HG03457 (cell line): ENCODE measurements at regions not wholly inside any gene's neighbourhood (a gene's known extent, or its start where the extent isn't known, plus 50 kb on each side); places are given as distances from the start of the nearest gene placed in this dataset.

ENCODE experiments used
- ATAC-seq: cut with Tn5 transposase; IDR thresholded peaks from one replicate; pipeline ENCODE4 v1.9.1; 2021; ENCODE audit warnings: moderate number of reproducible peaks; ENCODE audit not compliant: unreplicated experiment

- no peak for ATAC-seq
Observed at GRCh38 chr13:73492811-73493210, 434.0 kb downstream of the KLF5 start.

GRCh38 chr13:73482556-73482955 is 423.8 kb downstream of the KLF5 start:
- no peak for ATAC-seq

GRCh38 chr13:73481886-73482445 is 423.2 kb downstream of the KLF5 start:
- ATAC-seq: no peak

GRCh38 chr13:73480779-73481559 is 422.2 kb downstream of the KLF5 start:
- no peak for ATAC-seq

GRCh38 chr13:73479856-73480255 is 421.1 kb downstream of the KLF5 start:
- no peak for ATAC-seq

GRCh38 chr13:73479351-73479750 is 420.5 kb downstream of the KLF5 start:
- ATAC-seq: no peak

- ATAC-seq: no peak
Observed at GRCh38 chr13:73477441-73477840, 418.6 kb downstream of the KLF5 start.

GRCh38 chr13:73473016-73473415 is 414.2 kb downstream of the KLF5 start:
- ATAC-seq: no peak

- no peak for ATAC-seq
Observed at GRCh38 chr13:73467125-73467524, 408.3 kb downstream of the KLF5 start.

GRCh38 chr13:73466561-73466960 is 407.8 kb downstream of the KLF5 start:
- no peak for ATAC-seq

- no peak for ATAC-seq
Observed at GRCh38 chr13:73465617-73465971, 406.8 kb downstream of the KLF5 start.

GRCh38 chr13:73464758-73465616 is 406.2 kb downstream of the KLF5 start:
- no peak for ATAC-seq

GRCh38 chr13:73462241-73462640 is 403.4 kb downstream of the KLF5 start:
- no peak for ATAC-seq

GRCh38 chr13:73451221-73452029 is 392.6 kb downstream of the KLF5 start:
- no peak for ATAC-seq

GRCh38 chr13:73450583-73450982 is 391.8 kb downstream of the KLF5 start:
- ATAC-seq: no peak

- ATAC-seq: no peak
Observed at GRCh38 chr13:73449252-73449651, 390.4 kb downstream of the KLF5 start.

GRCh38 chr13:73440296-73440895 is 381.6 kb downstream of the KLF5 start:
- ATAC-seq: no peak

GRCh38 chr13:73433890-73434289 is 375.1 kb downstream of the KLF5 start:
- no peak for ATAC-seq

- ATAC-seq: no peak
Observed at GRCh38 chr13:73433458-73433857, 374.7 kb downstream of the KLF5 start.

GRCh38 chr13:73429701-73430100 is 370.9 kb downstream of the KLF5 start:
- ATAC-seq: no peak

- ATAC-seq: no peak
Observed at GRCh38 chr13:73428706-73429105, 369.9 kb downstream of the KLF5 start.
